ENCODE measurements at regions not wholly inside any gene's neighbourhood (a gene's known extent, or its start where the extent isn't known, plus 50 kb on each side); places are given as distances from the start of the nearest gene placed in this dataset.

- no peak overlapping the region for H3K18ac ChIP-seq (ENCODE audit: extremely low read depth, low read length)
- POLR2A ChIA-PET (ENCODE audit: partially characterized antibody): interaction anchor here (1.5 kb wide), 2 partner anchors 12 to 13 kb away, joined by 4 to 5 read pairs; no protein-coding TSS in a partner anchor
- H2BK20ac ChIP-seq (ENCODE audit: low read length): no peak overlapping the region
- H3K36me3 ChIP-seq (ENCODE audit: control insufficient read depth in 2 of 4, insufficient read depth in 4 of 4, low read length in 3 of 4): no peaks in the 10 kb centered on the region
- no peaks in the 10 kb centered on the region for H4K20me1 ChIP-seq (replicated peaks in 1 of 2; ENCODE audit: control insufficient read depth in 1 of 2, insufficient read depth in 2 of 2, low read length in 2 of 2)
- H2AK5ac ChIP-seq (ENCODE audit: low read depth, low read length): no peak overlapping the region
- H3K23me2 ChIP-seq (ENCODE audit: low read depth, low read length): peaks cover 2% of the 10 kb centered on the region; the same call in 1 of the 2 replicates
- no peak overlapping the region for H3K56ac ChIP-seq (replicated peaks; ENCODE audit: insufficient read length, low read depth, low read length)
- no peaks in the 10 kb centered on the region for H3K4me1 ChIP-seq (replicated peaks in 1 of 4; ENCODE audit: control insufficient read depth in 3 of 4, insufficient read depth in 4 of 4, low read length in 3 of 4)
- DNase-seq (ENCODE audit: low read depth in 1 of 2, low spot score in 2 of 2) (no peak), FAIRE-seq (no peak)
- no peak overlapping the region for H3K4me2 ChIP-seq (ENCODE audit: insufficient read depth in 1 of 2, low read depth in 2 of 2, low read length in 2 of 2)
- no peak overlapping the region for H2AFZ ChIP-seq (ENCODE audit: low read length)
- no peak overlapping the region for H3K23ac ChIP-seq (ENCODE audit: insufficient read length)
- H2BK12ac ChIP-seq (ENCODE audit: low read depth, low read length): no peak overlapping the region
- H3K79me1 ChIP-seq (ENCODE audit: low read depth, low read length): no peaks in the 10 kb centered on the region
- peaks cover 0 to 1% (median 0%) of the 10 kb centered on the region in 4 experiments; a peak in 1 of 7 replicates for H3K27me3 ChIP-seq (replicated peaks in 1 of 4; ENCODE audit: control insufficient read depth in 3 of 4, extremely low read depth in 1 of 4, insufficient read depth in 3 of 4, low read length in 3 of 4)
- no peak overlapping the region for H4K5ac ChIP-seq (ENCODE audit: insufficient read length, low read depth, low read length)
- peaks cover 0 to 3% of the 10 kb centered on the region in 2 experiments; a peak in 2 of 4 replicates for H3K79me2 ChIP-seq (ENCODE audit: control insufficient read depth in 1 of 2, insufficient read depth in 2 of 2, low read length in 2 of 2)
- H3K14ac ChIP-seq (ENCODE audit: insufficient read length): no peak overlapping the region
- no peak overlapping the region for H2BK120ac ChIP-seq (replicated peaks; ENCODE audit: low read depth, low read length)
- TF ChIP-seq USF2 (IDR thresholded peaks at IDR 0.05; ENCODE audit: low read length): no peak
- no peak for TF ChIP-seq KDM5A (IDR thresholded peaks at IDR 0.05; ENCODE audit: low read length)
- no peak for TF ChIP-seq CBX5 (IDR thresholded peaks at IDR 0.05; ENCODE audit: low read depth, low read length)
- no peak for TF ChIP-seq TAF7 (optimal IDR thresholded peaks at IDR 0.05; ENCODE audit: borderline replicate concordance, low read depth, low read length)
- no peak for TF ChIP-seq BCL11A (IDR thresholded peaks at IDR 0.05; ENCODE audit: low read depth in 2 of 2, low read length in 2 of 2)
- TF ChIP-seq CHD2 (IDR thresholded peaks at IDR 0.05; ENCODE audit: low read length): no peak
- no peak for TF ChIP-seq KDM4A (IDR thresholded peaks at IDR 0.05; ENCODE audit: low read depth, low read length, severe bottlenecking)
- no peak for TF ChIP-seq FOSL1 (IDR thresholded peaks at IDR 0.05; ENCODE audit: insufficient read depth, low read depth, low read length)
- no peak for TF ChIP-seq EGR1 (IDR thresholded peaks at IDR 0.05; ENCODE audit: borderline replicate concordance, low read depth, low read length)
- H3K9me3 ChIP-seq (ENCODE audit: insufficient read depth in 2 of 2, low read depth in 1 of 2, low read length in 1 of 2): no peaks in the 10 kb centered on the region
- no peak overlapping the region for H4K91ac ChIP-seq (replicated peaks; ENCODE audit: insufficient read length, low read length)
- H3K9ac ChIP-seq (replicated peaks in 1 of 4; ENCODE audit: extremely low read depth in 1 of 4, low read depth in 3 of 4, low read length in 3 of 4): no peak overlapping the region
- no peak overlapping the region for H3K4ac ChIP-seq (replicated peaks; ENCODE audit: insufficient read length, low read depth, low read length)
- no peak overlapping the region for H4K8ac ChIP-seq (ENCODE audit: extremely low read depth, insufficient read depth, low read length)
- H2BK5ac ChIP-seq (ENCODE audit: low read depth, low read length): no peak overlapping the region
- H3K27ac ChIP-seq (ENCODE audit: low read depth, low read length): no peak overlapping the region
- H3K4me3 ChIP-seq (ENCODE audit: extremely low read depth in 1 of 4, insufficient read depth in 2 of 4, low read depth in 3 of 4, low read length in 4 of 4): no peak overlapping the region
- no peak overlapping the region for H2BK15ac ChIP-seq (ENCODE audit: low read length)
- CTCF ChIA-PET (ENCODE audit: partially characterized antibody): interaction anchor here (1.6 kb wide), 1 partner anchor 37 kb away, joined by 3 read pairs; no protein-coding TSS in a partner anchor
Observed at GRCh38 chr11:92424281-92424680, 199.7 kb downstream of the FAT3 start.
